ENCODE measurements at regions not wholly inside any gene's neighbourhood (a gene's known extent, or its start where the extent isn't known, plus 50 kb on each side); places are given as distances from the start of the nearest gene placed in this dataset.

- DNase-seq (ENCODE audit: low read depth): no peak
- TF ChIP-seq CTCF (conservative IDR thresholded peaks at IDR 0.05; ENCODE audit: low read depth, low read length): no peak
- H3K4me3 ChIP-seq (ENCODE audit: low read depth, low read length): no peak overlapping the region
These were observed 190.9 kb downstream of the NR2F2 start for GRCh38 chr15:96521386-96521785.

- no peak for TF ChIP-seq CTCF (conservative IDR thresholded peaks at IDR 0.05; ENCODE audit: low read depth, low read length)
- DNase-seq (ENCODE audit: low read depth): no peak
- H3K4me3 ChIP-seq (ENCODE audit: low read depth, low read length): no peak overlapping the region
These were observed 194.3 kb downstream of the NR2F2 start for GRCh38 chr15:96524676-96525417.

- TF ChIP-seq CTCF (conservative IDR thresholded peaks at IDR 0.05; ENCODE audit: low read depth, low read length): no peak
- DNase-seq (ENCODE audit: low read depth): no peak
These were observed 204.6 kb downstream of the NR2F2 start for GRCh38 chr15:96535148-96535547.

GRCh38 chr15:96538491-96538890 is 208.0 kb downstream of the NR2F2 start:
- H3K4me3 ChIP-seq (ENCODE audit: low read depth, low read length): no peak overlapping the region
- DNase-seq (ENCODE audit: low read depth): no peak
- TF ChIP-seq CTCF (conservative IDR thresholded peaks at IDR 0.05; ENCODE audit: low read depth, low read length): no peak

More at GRCh38 chr15:96535148-96535547, 204.6 kb downstream of the NR2F2 start:
- no peak overlapping the region for H3K4me3 ChIP-seq (ENCODE audit: low read depth, low read length)

GRCh38 chr15:96540283-96540682 is 209.8 kb downstream of the NR2F2 start:
- no peak for DNase-seq (ENCODE audit: low read depth)
- TF ChIP-seq CTCF (conservative IDR thresholded peaks at IDR 0.05; ENCODE audit: low read depth, low read length): no peak

GRCh38 chr15:96542130-96542770 is 211.8 kb downstream of the NR2F2 start:
- no peak for TF ChIP-seq CTCF (conservative IDR thresholded peaks at IDR 0.05; ENCODE audit: low read depth, low read length)

More at GRCh38 chr15:96540283-96540682, 209.8 kb downstream of the NR2F2 start:
- H3K4me3 ChIP-seq (ENCODE audit: low read depth, low read length): no peak overlapping the region

More at GRCh38 chr15:96542130-96542770, 211.8 kb downstream of the NR2F2 start:
- H3K4me3 ChIP-seq (ENCODE audit: low read depth, low read length): no peak overlapping the region
- DNase-seq (ENCODE audit: low read depth): no peak
